HCT116 (cell line): ENCODE measurements at regions not wholly inside any gene's neighbourhood (a gene's known extent, or its start where the extent isn't known, plus 50 kb on each side); places are given as distances from the start of the nearest gene placed in this dataset.

Experiments used
- ATAC-seq: fragments of 200-7000 bp; cut with Tn5 transposase; 2 replicates; pipeline ENCODE4 v1.9.1; 2020; ENCODE audit warnings: mild to moderate bottlenecking, moderate library complexity
- BruUV-seq: library from RNA; stranded (reverse); fragments of 400-500 nt; replicated peaks from 2 replicates; lab custom pipeline; 2021; lab: Mats Ljungman, UMichigan
- CTCF ChIA-PET: fragments of 300-600 bp; sonication (Branson Sonifier 250); formaldehyde crosslinking; loops from one replicate; lab custom pipeline; 2021; ENCODE audit warnings: antibody characterized with exemption; lab: Charles Lee
- POLR2A ChIA-PET: fragments of 300-600, 350-600 bp; sonication (Branson Sonifier 250); formaldehyde crosslinking; loops from one replicate; lab custom pipeline; 2021; ENCODE audit warnings: antibody characterized with exemption; lab: Charles Lee
- RAD21 ChIA-PET, 2 experiments: fragments of 300-600 bp; sonication (Branson Sonifier 250); formaldehyde crosslinking; loops; one replicate each; lab custom pipeline; 2023; ENCODE audit warnings: low total read pairs in 2 of 2; ENCODE audit not compliant: uncharacterized antibody in 2 of 2, unreplicated experiment in 2 of 2, low non-redundant PET in 1 of 2; lab: Charles Lee
- DNase-seq: peaks from one replicate; pipeline ENCODE4 v3.0.0-alpha.2; 2010; ENCODE audit warnings: low read depth, low spot score
- H2AFZ ChIP-seq: fragments of 200-600 bp; shearing (Covaris generic), sonication (generic); 2 replicates; pipeline ENCODE4 v1.6.1; 2017; ENCODE audit warnings: low read depth, mixed run types, mixed read lengths, antibody characterized with exemption, low read length; ENCODE audit not compliant: poor library complexity, severe bottlenecking
- H3K27ac ChIP-seq: 2 replicates; pipeline ENCODE4 v1.5.1; 2012; ENCODE audit warnings: low read depth, low read length
- H3K27me3 ChIP-seq: fragments of 200-600 bp; sonication (generic); 2 replicates; pipeline ENCODE4 v1.6.1; 2016; ENCODE audit warnings: mixed run types, low read length, mixed read lengths; ENCODE audit not compliant: insufficient read depth
- H3K36me3 ChIP-seq, 2 experiments: fragments of 200-500 bp in 1 of 2; fragments of 200-600 bp in 1 of 2; sonication (Bioruptor generic) in 1 of 2; sonication (generic) in 1 of 2; 2 replicates each; pipeline versions ENCODE4 v1.5.1 to v1.6.1; 2014 to 2016; ENCODE audit warnings: low read length in 2 of 2, inconsistent platforms in 1 of 2, mixed read lengths in 1 of 2, mixed run types in 1 of 2; ENCODE audit not compliant: insufficient read depth in 2 of 2, control insufficient read depth in 1 of 2
- H3K4me1 ChIP-seq, 2 experiments: fragments of 200-600 bp in 1 of 2; sonication (generic) in 1 of 2; 2 replicates each; pipeline versions ENCODE4 v1.5.1 to v1.6.1; 2012 to 2017; ENCODE audit warnings: low read length in 2 of 2, inconsistent platforms in 1 of 2, mild to moderate bottlenecking in 1 of 2, mixed read lengths in 1 of 2, mixed run types in 1 of 2, moderate library complexity in 1 of 2; ENCODE audit not compliant: insufficient read depth in 2 of 2, control insufficient read depth in 1 of 2
- H3K4me2 ChIP-seq: fragments of 200-600 bp; sonication (generic); 2 replicates; pipeline ENCODE4 v1.6.1; 2017; ENCODE audit warnings: mixed run types, low read length, mixed read lengths
- H3K4me3 ChIP-seq, 2 experiments: fragments of 200-600 bp in 1 of 2; sonication (generic) in 1 of 2; replicated peaks in 1 of 2; 2 replicates each; pipeline ENCODE4 v1.5.1; 2011 to 2016; ENCODE audit warnings: low read length in 2 of 2, control low read depth in 1 of 2, low read depth in 1 of 2, mild to moderate bottlenecking in 1 of 2, mixed read lengths in 1 of 2, mixed run types in 1 of 2
- H3K79me2 ChIP-seq: fragments of 200-600 bp; sonication (generic); 2 replicates; pipeline ENCODE4 v1.6.1; 2017; ENCODE audit warnings: mild to moderate bottlenecking, mixed run types, low read length, moderate library complexity, mixed read lengths; ENCODE audit not compliant: insufficient read depth
- H3K9ac ChIP-seq: fragments of 200-600 bp; sonication (generic); 2 replicates; pipeline ENCODE4 v1.6.1; 2016; ENCODE audit warnings: low read length, mixed read lengths
- H3K9me2 ChIP-seq: fragments of 200-600 bp; sonication (generic), shearing (Covaris generic); 2 replicates; pipeline ENCODE4 v1.6.1; 2017; ENCODE audit warnings: mixed run types, mild to moderate bottlenecking, moderate library complexity; ENCODE audit not compliant: insufficient read depth
- H3K9me3 ChIP-seq, 2 experiments: fragments of 200-500 bp in 1 of 2; fragments of 200-600 bp in 1 of 2; sonication (Bioruptor generic) in 1 of 2; sonication (generic) in 1 of 2; 2 replicates each; pipeline ENCODE4 v1.6.1; 2014 to 2017; ENCODE audit warnings: low read length in 2 of 2, mixed read lengths in 2 of 2, inconsistent platforms in 1 of 2, low read depth in 1 of 2, mild to moderate bottlenecking in 1 of 2, mixed run types in 1 of 2, moderate library complexity in 1 of 2; ENCODE audit not compliant: control insufficient read depth in 1 of 2, insufficient read depth in 1 of 2
- H4K20me1 ChIP-seq: fragments of 200-600 bp; sonication (generic), shearing (Covaris generic); 2 replicates; pipeline ENCODE4 v1.6.1; 2017; ENCODE audit warnings: mixed run types, mild to moderate bottlenecking, moderate library complexity; ENCODE audit not compliant: insufficient read depth
- CBX3 ChIP-seq: IDR thresholded peaks from 2 replicates; pipeline ENCODE4 v1.6.1; 2012; ENCODE audit warnings: low read depth
- CEBPB ChIP-seq: IDR thresholded peaks from 2 replicates; pipeline ENCODE4 v1.6.1; 2012; ENCODE audit warnings: low read depth
- EGR1 ChIP-seq: IDR thresholded peaks from 2 replicates; pipeline ENCODE4 v1.6.1; 2012; ENCODE audit warnings: low read depth
- ELF1 ChIP-seq: IDR thresholded peaks from 2 replicates; pipeline ENCODE4 v1.6.1; 2012; ENCODE audit warnings: low read depth, borderline replicate concordance
- FOSL1 ChIP-seq: IDR thresholded peaks from 2 replicates; pipeline ENCODE4 v1.6.1; 2012; ENCODE audit warnings: low read depth
- MAX ChIP-seq: IDR thresholded peaks from 2 replicates; pipeline ENCODE4 v1.6.1; 2012
- POLR2AphosphoS5 ChIP-seq: IDR thresholded peaks from 2 replicates; pipeline ENCODE4 v1.6.1; 2011; ENCODE audit warnings: mild to moderate bottlenecking, low read depth, low read length, moderate library complexity
- RAD21 ChIP-seq: IDR thresholded peaks from 2 replicates; pipeline ENCODE4 v1.6.1; 2012; ENCODE audit warnings: low read depth, mild to moderate bottlenecking
- SP1 ChIP-seq: IDR thresholded peaks from 2 replicates; pipeline ENCODE4 v1.6.1; 2012; ENCODE audit warnings: low read depth
- TCF7L2 ChIP-seq: IDR thresholded peaks from 2 replicates; pipeline ENCODE4 v1.7.0; 2011; ENCODE audit warnings: borderline replicate concordance, inconsistent platforms; ENCODE audit not compliant: insufficient read depth, insufficient read length; ENCODE audit errors: extremely low read depth
- ZFX ChIP-seq: fragments of 450-650 bp; IDR thresholded peaks from 2 replicates; pipeline ENCODE4 v1.6.1; 2017
- intact Hi-C: fragments of 100-400 bp; cut with micrococcal nuclease; formaldehyde crosslinking; loops from 2 replicates; pipeline ENCODE4 v1.10.0; 2022
- TF ChIP-seq, protein P1 (sequence below): IDR thresholded peaks from 2 replicates; pipeline ENCODE4 v1.6.1; 2011; ENCODE audit warnings: mild to moderate bottlenecking, low read length, moderate library complexity; ENCODE audit not compliant: insufficient replicate concordance; ENCODE audit errors: extremely low read depth
- TF ChIP-seq, protein P2 (sequence below): IDR thresholded peaks from 2 replicates; pipeline ENCODE4 v1.6.1; 2012; ENCODE audit warnings: low read depth
- TF ChIP-seq, protein P3 (sequence below), 3 experiments: fragments of 200-600 bp in 1 of 3; sonication (generic) in 1 of 3; IDR thresholded peaks in 2 of 3; conservative IDR thresholded peaks in 1 of 3; 2 replicates each; pipeline ENCODE4 v1.5.1; 2012 to 2017; ENCODE audit warnings: low read depth in 2 of 3, low read length in 2 of 3, antibody characterized with exemption in 1 of 3, borderline replicate concordance in 1 of 3, control low read depth in 1 of 3, mild to moderate bottlenecking in 1 of 3, mixed read lengths in 1 of 3, mixed run types in 1 of 3, moderate library complexity in 1 of 3; ENCODE audit not compliant: insufficient read depth in 1 of 3

- H4K20me1 ChIP-seq: no peaks in the 10 kb centered on the region
- H3K4me3 ChIP-seq: no peak overlapping the region
- DNase-seq (no peak), ATAC-seq (no peak)
- ChIA-PET RAD21 (no interaction called here), CTCF (no interaction called here)
- intact Hi-C loops: no loop called here
- H3K9ac ChIP-seq: no peak overlapping the region
- BruUV-seq: no TSS peak
- H3K9me2 ChIP-seq: no peaks in the 10 kb centered on the region
- no peaks in the 10 kb centered on the region for H3K9me3 ChIP-seq
- H3K4me2 ChIP-seq: no peak overlapping the region
- no peaks in the 10 kb centered on the region for H3K4me1 ChIP-seq
- H3K79me2 ChIP-seq: no peaks in the 10 kb centered on the region
- TF ChIP-seq, protein P1, sequence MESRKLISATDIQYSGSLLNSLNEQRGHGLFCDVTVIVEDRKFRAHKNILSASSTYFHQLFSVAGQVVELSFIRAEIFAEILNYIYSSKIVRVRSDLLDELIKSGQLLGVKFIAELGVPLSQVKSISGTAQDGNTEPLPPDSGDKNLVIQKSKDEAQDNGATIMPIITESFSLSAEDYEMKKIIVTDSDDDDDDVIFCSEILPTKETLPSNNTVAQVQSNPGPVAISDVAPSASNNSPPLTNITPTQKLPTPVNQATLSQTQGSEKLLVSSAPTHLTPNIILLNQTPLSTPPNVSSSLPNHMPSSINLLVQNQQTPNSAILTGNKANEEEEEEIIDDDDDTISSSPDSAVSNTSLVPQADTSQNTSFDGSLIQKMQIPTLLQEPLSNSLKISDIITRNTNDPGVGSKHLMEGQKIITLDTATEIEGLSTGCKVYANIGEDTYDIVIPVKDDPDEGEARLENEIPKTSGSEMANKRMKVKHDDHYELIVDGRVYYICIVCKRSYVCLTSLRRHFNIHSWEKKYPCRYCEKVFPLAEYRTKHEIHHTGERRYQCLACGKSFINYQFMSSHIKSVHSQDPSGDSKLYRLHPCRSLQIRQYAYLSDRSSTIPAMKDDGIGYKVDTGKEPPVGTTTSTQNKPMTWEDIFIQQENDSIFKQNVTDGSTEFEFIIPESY: no peak
- TF ChIP-seq CEBPB (no peak), EGR1 (no peak), RAD21 (no peak), TCF7L2 (no peak), POLR2AphosphoS5 (no peak), ZFX (no peak), ELF1 (no peak)
- TF ChIP-seq, all 23 proteins: peak for 0
- H3K27me3 ChIP-seq: no peaks in the 10 kb centered on the region; the same call in 1 of the 2 replicates
- no peaks in the 10 kb centered on the region for H3K36me3 ChIP-seq
- no peak overlapping the region for H2AFZ ChIP-seq
- POLR2A ChIA-PET: no interaction called here
- no peak overlapping the region for H3K27ac ChIP-seq
These were observed 591.7 kb downstream of the BCL11A start for GRCh38 chr2:59961746-59962145.

- H3K36me3 ChIP-seq: no peaks in the 10 kb centered on the region
- BruUV-seq: no TSS peak
- H3K27ac ChIP-seq: no peak overlapping the region
- no peak for TF ChIP-seq SP1
- TF ChIP-seq, protein P2, sequence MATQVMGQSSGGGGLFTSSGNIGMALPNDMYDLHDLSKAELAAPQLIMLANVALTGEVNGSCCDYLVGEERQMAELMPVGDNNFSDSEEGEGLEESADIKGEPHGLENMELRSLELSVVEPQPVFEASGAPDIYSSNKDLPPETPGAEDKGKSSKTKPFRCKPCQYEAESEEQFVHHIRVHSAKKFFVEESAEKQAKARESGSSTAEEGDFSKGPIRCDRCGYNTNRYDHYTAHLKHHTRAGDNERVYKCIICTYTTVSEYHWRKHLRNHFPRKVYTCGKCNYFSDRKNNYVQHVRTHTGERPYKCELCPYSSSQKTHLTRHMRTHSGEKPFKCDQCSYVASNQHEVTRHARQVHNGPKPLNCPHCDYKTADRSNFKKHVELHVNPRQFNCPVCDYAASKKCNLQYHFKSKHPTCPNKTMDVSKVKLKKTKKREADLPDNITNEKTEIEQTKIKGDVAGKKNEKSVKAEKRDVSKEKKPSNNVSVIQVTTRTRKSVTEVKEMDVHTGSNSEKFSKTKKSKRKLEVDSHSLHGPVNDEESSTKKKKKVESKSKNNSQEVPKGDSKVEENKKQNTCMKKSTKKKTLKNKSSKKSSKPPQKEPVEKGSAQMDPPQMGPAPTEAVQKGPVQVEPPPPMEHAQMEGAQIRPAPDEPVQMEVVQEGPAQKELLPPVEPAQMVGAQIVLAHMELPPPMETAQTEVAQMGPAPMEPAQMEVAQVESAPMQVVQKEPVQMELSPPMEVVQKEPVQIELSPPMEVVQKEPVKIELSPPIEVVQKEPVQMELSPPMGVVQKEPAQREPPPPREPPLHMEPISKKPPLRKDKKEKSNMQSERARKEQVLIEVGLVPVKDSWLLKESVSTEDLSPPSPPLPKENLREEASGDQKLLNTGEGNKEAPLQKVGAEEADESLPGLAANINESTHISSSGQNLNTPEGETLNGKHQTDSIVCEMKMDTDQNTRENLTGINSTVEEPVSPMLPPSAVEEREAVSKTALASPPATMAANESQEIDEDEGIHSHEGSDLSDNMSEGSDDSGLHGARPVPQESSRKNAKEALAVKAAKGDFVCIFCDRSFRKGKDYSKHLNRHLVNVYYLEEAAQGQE: no peak
- TF ChIP-seq CBX3: no peak
- TF ChIP-seq, protein P3, sequence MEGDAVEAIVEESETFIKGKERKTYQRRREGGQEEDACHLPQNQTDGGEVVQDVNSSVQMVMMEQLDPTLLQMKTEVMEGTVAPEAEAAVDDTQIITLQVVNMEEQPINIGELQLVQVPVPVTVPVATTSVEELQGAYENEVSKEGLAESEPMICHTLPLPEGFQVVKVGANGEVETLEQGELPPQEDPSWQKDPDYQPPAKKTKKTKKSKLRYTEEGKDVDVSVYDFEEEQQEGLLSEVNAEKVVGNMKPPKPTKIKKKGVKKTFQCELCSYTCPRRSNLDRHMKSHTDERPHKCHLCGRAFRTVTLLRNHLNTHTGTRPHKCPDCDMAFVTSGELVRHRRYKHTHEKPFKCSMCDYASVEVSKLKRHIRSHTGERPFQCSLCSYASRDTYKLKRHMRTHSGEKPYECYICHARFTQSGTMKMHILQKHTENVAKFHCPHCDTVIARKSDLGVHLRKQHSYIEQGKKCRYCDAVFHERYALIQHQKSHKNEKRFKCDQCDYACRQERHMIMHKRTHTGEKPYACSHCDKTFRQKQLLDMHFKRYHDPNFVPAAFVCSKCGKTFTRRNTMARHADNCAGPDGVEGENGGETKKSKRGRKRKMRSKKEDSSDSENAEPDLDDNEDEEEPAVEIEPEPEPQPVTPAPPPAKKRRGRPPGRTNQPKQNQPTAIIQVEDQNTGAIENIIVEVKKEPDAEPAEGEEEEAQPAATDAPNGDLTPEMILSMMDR (IDR thresholded peaks at IDR 0.05 in 2 of 3, conservative IDR thresholded peaks at IDR 0.05 in 1 of 3; ENCODE audit: borderline replicate concordance in 1 of 3, insufficient read depth in 1 of 3, low read depth in 2 of 3, low read length in 2 of 3): no peak
- TF ChIP-seq MAX: no peak
- no peak for TF ChIP-seq EGR1
- TF ChIP-seq ZFX: no peak
- TF ChIP-seq FOSL1: no peak
- H3K4me3 ChIP-seq: no peak overlapping the region
- H3K4me2 ChIP-seq: no peak overlapping the region
- no peaks in the 10 kb centered on the region for H3K4me1 ChIP-seq
- intact Hi-C loops: no loop called here
- ChIA-PET CTCF (no interaction called here), RAD21 (no interaction called here), POLR2A (no interaction called here)
- no peaks in the 10 kb centered on the region; the same call in 1 of the 2 replicates for H4K20me1 ChIP-seq
- no peaks in the 10 kb centered on the region for H3K9me2 ChIP-seq
- no peak overlapping the region for H2AFZ ChIP-seq
- H3K27me3 ChIP-seq: no peaks in the 10 kb centered on the region; the same call in 1 of the 2 replicates
- DNase-seq (no peak), ATAC-seq (no peak)
- H3K9ac ChIP-seq: no peak overlapping the region
- H3K79me2 ChIP-seq: no peaks in the 10 kb centered on the region
- H3K9me3 ChIP-seq: no peaks in the 10 kb centered on the region
These were observed 593.5 kb downstream of the BCL11A start for GRCh38 chr2:59959944-59960343.
